Small intestine (tissue), 7 donors: ENCODE measurements at regions not wholly inside any gene's neighbourhood (a gene's known extent, or its start where the extent isn't known, plus 50 kb on each side); places are given as distances from the start of the nearest gene placed in this dataset.

Experiments
- DNase-seq, 2 donors: peaks; one replicate each; pipeline versions ENCODE4 v3.0.0 to v3.0.0-alpha.2; 2013
- FAIRE-seq: peaks from 2 replicates; lab custom pipeline; 2012; peaks lifted over from hg19 to GRCh38; lab: Jason Lieb, UNC
- H3K27ac ChIP-seq, 3 donors: one replicate each; pipeline ENCODE4 v1.5.1; 2013; ENCODE audit warnings: low read length in 2 of 3, mild to moderate bottlenecking in 2 of 3, control low read depth in 1 of 3, inconsistent platforms in 1 of 3, low read depth in 1 of 3, moderate library complexity in 1 of 3
- H3K27me3 ChIP-seq, 3 donors: one replicate each; pipeline ENCODE4 v1.6.1; 2013; ENCODE audit warnings: low read length in 3 of 3, inconsistent platforms in 1 of 3; ENCODE audit not compliant: control insufficient read depth in 3 of 3, insufficient read depth in 3 of 3
- H3K36me3 ChIP-seq, 3 donors: one replicate each; pipeline ENCODE4 v1.6.1; 2013; ENCODE audit warnings: low read length in 3 of 3, inconsistent platforms in 1 of 3, low read depth in 1 of 3, mild to moderate bottlenecking in 1 of 3, moderate library complexity in 1 of 3; ENCODE audit not compliant: control insufficient read depth in 3 of 3, insufficient read depth in 2 of 3
- H3K4me1 ChIP-seq, 3 donors: one replicate each; pipeline ENCODE4 v1.6.1; 2013; ENCODE audit warnings: low read length in 2 of 3, inconsistent platforms in 1 of 3, low read depth in 1 of 3, mild to moderate bottlenecking in 1 of 3, moderate library complexity in 1 of 3; ENCODE audit not compliant: control insufficient read depth in 3 of 3, insufficient read depth in 2 of 3
- H3K4me3 ChIP-seq, 3 donors: one replicate each; pipeline ENCODE4 v1.5.1; 2013; ENCODE audit warnings: low read length in 3 of 3, control low read depth in 1 of 3, inconsistent platforms in 1 of 3, low read depth in 1 of 3, mild to moderate bottlenecking in 1 of 3, moderate library complexity in 1 of 3
- H3K9me3 ChIP-seq, 2 donors: one replicate each; pipeline ENCODE4 v1.6.1; 2013; ENCODE audit warnings: low read depth in 1 of 2, low read length in 1 of 2; ENCODE audit not compliant: control insufficient read depth in 2 of 2, insufficient read depth in 1 of 2
- WGBS, 3 donors: extraction: QIAGEN DNeasy Blood & Tissue Kit; methylation state at CpG; one replicate each; pipeline ENCODE4 v1.1.7; 2013; 5-methylcytosine and 5-hydroxymethylcytosine counted together
- donor health status: healthy with polysubstance abuse.
- donor health status: control.
- donor health status: control.
- donor health status: Bipolar disorder and iron deficiency.
- donor health status: healthy.

DNA sequence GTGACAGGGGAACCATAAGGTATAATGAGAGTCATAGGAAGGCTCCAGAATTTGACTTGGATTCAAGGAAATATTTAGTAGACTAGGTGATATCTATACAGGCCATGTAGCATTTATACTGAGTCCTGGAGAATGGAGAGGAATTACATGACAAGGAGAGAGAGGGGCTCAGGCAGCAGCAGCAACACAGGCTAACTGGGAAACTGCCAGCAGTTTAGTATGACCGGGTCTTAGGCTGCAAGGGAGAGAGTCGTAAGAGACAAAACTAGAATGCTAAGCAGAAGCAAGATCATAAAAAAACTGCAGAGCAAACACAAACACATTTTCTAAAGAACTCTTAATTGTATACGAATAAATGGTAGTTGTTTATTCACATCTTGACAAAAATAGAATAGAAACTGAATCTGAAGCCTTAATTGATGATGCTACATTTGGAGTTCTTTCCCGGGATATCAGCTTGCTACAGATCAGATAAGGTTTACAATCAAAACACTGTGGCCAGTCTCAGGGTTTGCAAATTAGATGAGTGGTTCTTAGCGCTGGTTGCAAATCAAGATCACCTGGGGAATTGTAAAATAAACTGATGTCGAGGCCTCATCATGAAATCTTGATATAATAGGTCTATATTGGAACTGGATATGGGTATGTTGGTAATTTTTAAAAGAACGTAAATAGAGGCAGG is 480.0 kb upstream of the C9orf72 start:
- WGBS, 3 donors: 45 to 50% (median 48%) methylated on average over 7 of the region's 7 CpGs
- Histone ChIP-seq H3K4me3 (no peak overlapping the region), H3K27ac (no peak overlapping the region), H3K27me3 (no peaks in the 10 kb centered on the region), H3K9me3 (no peaks in the 10 kb centered on the region), H3K4me1 (no peaks in the 10 kb centered on the region), H3K36me3 (no peaks in the 10 kb centered on the region)
- FAIRE-seq (no peak), DNase-seq (no peak)

DNA sequence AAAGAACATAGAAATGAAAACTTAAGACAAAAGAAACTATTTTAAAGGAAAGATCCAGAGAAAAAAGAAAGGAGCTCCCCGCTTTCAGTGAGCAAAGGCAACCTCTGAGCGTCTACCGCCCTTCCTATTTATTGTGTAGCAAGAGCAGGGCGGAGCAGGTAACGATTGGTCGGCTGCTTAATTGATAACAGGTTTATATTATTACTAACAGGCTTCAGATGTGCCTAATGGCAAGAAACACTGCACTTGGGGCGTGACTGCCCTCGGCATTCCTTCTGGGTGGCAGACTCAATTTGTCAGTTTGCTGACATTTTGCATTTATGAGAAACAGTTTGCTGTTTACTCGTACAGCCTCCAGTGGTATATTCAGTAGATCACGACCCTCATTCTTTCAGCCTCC is 482.7 kb upstream of the C9orf72 start:
- no peak overlapping the region for H3K4me3 ChIP-seq
- no peaks in the 10 kb centered on the region for H3K27me3 ChIP-seq
- no peaks in the 10 kb centered on the region for H3K4me1 ChIP-seq
- H3K27ac ChIP-seq: no peak overlapping the region
- DNase-seq (no peak), FAIRE-seq (no peak)
- H3K36me3 ChIP-seq: no peaks in the 10 kb centered on the region
- no peaks in the 10 kb centered on the region for H3K9me3 ChIP-seq
- WGBS, 3 donors: 53 to 78% (median 72%) methylated on average over 10 of the region's 10 CpGs

DNA sequence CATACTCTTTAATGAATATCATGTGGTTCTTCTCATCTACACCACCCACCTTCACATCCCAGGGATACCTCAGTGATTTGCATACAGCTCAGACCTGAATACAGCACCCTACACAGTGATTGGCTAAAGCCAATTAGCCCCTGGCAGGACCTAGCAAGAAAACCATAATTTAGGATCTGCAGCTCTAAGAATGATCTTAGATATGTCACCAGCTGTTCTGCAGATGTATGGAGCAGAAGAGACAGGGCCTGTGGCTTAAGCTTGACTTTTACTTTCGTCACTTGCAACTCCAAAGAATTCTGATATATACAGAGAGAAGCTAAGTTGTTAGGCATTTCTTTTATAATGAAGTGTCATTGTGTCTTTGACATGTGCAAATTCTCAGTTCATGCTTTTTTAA is 483.2 kb upstream of the C9orf72 start:
- no peaks in the 10 kb centered on the region for H3K9me3 ChIP-seq
- no peak for FAIRE-seq
- H3K4me3 ChIP-seq: no peak overlapping the region
- no peaks in the 10 kb centered on the region for H3K36me3 ChIP-seq
- no peak overlapping the region for H3K27ac ChIP-seq
- no peaks in the 10 kb centered on the region for H3K27me3 ChIP-seq
- no peak for DNase-seq
- WGBS, 3 donors: 75 to 87% (median 85%) methylated on average over 1 of the region's 1 CpG
- no peaks in the 10 kb centered on the region for H3K4me1 ChIP-seq

DNA sequence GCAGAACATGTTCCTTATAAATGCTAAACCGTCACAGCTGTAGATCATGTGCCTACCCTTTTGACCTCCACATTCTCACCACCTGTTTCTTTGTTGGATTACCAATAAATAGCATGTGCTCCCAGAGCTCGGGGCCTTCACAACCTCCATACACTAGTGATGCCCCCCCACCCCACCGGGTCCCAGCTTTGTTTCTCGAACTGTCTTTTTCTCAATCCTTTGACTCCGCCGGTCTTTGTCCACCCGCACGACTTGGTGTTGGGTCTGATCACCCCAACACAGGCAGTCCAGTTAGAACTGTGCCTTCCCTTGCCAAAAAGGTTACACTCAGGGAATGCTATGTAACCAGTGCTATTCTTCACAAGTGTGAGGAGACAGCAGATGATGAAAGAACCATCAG is 485.9 kb upstream of the C9orf72 start:
- H3K4me3 ChIP-seq: no peak overlapping the region
- DNase-seq: no peak
- no peak for FAIRE-seq
- H3K27ac ChIP-seq: no peak overlapping the region
- H3K27me3 ChIP-seq: no peaks in the 10 kb centered on the region
- WGBS, 3 donors: 73 to 91% (median 76%) methylated on average over 8 of the region's 8 CpGs
- H3K4me1 ChIP-seq: no peaks in the 10 kb centered on the region
- H3K36me3 ChIP-seq: no peaks in the 10 kb centered on the region
- H3K9me3 ChIP-seq: no peaks in the 10 kb centered on the region

DNA sequence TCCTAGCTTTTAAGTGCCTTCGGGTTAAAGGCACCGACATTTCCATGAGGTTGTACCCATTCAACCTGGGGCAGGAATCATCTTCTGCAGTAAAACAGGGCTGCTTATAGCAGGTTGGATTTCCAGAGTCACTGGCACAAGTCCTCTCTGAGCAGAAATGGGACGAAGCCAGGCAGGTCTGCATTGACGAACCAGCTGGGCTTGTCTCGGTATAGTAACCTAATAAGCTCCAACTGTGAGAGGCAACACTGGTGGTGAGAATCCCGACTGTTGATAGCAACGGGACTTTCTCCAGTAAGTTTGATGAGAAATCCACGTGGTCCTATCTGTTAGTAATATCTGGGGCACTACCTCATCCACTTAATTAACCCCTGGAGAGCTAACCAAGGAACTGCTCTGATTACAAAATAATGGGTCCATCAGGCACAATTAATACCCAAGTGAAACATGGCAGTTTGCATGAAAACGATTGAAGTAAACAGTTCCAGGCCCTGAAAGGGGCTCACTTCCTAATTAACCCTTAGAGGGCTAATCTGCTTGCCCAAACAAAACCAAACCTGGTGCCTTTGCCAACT is 491.0 kb upstream of the C9orf72 start:
- FAIRE-seq (no peak), DNase-seq (no peak)
- no peaks in the 10 kb centered on the region for H3K9me3 ChIP-seq
- no peaks in the 10 kb centered on the region for H3K4me1 ChIP-seq
- H3K27ac ChIP-seq: no peak overlapping the region
- 65 to 68% (median 68%) methylated on average over 9 of the region's 9 CpGs for WGBS, 3 donors
- no peaks in the 10 kb centered on the region for H3K36me3 ChIP-seq
- no peaks in the 10 kb centered on the region for H3K27me3 ChIP-seq
- H3K4me3 ChIP-seq: no peak overlapping the region

DNA sequence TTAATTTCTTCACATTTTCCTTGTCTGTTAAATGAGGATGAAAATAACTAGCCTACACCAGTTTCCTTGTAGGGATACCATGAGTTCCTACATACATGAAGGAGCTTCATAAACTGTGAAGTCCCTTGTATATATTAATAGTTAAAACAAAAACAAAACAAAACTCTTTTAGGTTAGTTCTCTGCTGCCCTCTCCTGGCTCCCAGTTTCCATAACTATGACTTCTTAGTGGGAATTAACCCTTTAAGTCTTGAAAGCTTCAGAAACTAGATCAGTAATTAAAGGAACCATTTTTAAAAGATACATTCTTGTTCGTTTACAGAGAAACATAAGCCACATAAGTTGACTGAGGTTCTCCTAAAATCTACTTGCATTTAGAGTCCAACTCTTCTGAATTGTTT is 500.0 kb upstream of the C9orf72 start:
- FAIRE-seq: no peak
- Histone ChIP-seq H3K4me1 (no peaks in the 10 kb centered on the region), H3K27ac (no peak overlapping the region), H3K4me3 (no peak overlapping the region), H3K27me3 (no peaks in the 10 kb centered on the region), H3K9me3 (no peaks in the 10 kb centered on the region), H3K36me3 (no peaks in the 10 kb centered on the region)
- peak; percentile 42 to 67 for DNase-seq
- WGBS, 3 donors: 14 to 22% (median 15%) methylated on average over 1 of the region's 1 CpG

DNA sequence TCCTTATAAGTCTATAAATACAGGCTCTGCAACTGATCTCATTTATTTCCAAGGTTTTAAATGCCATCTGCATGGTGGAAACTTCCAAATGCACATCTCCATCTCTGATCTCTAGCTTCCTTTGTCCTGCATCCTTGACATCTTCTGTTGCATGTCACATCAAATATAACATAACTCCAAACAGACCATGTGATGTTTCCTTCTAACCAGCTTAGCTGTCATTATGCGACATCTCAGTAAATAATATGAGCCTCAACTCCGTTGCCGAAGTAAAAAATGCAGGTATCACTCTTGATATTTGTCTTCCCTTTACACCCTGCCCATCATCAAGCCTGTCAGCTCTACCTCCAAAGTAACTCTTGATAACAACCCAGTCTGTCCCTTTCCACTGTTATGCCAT is 506.4 kb upstream of the C9orf72 start:
- Histone ChIP-seq H3K27ac (no peak overlapping the region), H3K4me3 (no peak overlapping the region), H3K27me3 (no peaks in the 10 kb centered on the region), H3K36me3 (no peaks in the 10 kb centered on the region), H3K9me3 (no peaks in the 10 kb centered on the region), H3K4me1 (no peaks in the 10 kb centered on the region)
- 77 to 87% (median 82%) methylated on average over 3 of the region's 3 CpGs for WGBS, 3 donors
- no peak for DNase-seq
- FAIRE-seq: no peak

DNA sequence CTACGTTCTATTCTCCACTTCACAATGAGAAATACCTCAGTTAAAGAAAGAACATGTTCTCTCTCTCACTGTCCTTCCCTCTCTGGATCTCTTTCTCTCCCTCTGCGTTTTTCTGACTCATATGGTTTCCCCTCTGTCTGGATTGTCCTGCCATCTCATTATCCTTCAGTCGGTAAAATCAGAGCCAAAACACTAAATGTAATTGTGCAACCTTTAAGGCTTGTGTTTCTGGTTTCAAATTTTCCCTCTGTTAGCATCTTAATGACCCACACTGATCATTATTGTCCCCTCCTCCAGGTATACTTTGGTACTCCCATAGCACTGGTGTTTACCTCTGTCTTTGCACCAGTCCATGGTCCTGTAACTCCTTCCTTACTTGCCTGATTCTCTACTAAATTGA is 509.4 kb upstream of the C9orf72 start:
- FAIRE-seq (no peak), DNase-seq (no peak)
- Histone ChIP-seq H3K4me3 (no peak overlapping the region), H3K9me3 (no peaks in the 10 kb centered on the region), H3K36me3 (no peaks in the 10 kb centered on the region), H3K27ac (no peak overlapping the region), H3K4me1 (no peaks in the 10 kb centered on the region), H3K27me3 (no peaks in the 10 kb centered on the region)
- WGBS, 3 donors: 62 to 75% (median 72%) methylated on average over 3 of the region's 3 CpGs

DNA sequence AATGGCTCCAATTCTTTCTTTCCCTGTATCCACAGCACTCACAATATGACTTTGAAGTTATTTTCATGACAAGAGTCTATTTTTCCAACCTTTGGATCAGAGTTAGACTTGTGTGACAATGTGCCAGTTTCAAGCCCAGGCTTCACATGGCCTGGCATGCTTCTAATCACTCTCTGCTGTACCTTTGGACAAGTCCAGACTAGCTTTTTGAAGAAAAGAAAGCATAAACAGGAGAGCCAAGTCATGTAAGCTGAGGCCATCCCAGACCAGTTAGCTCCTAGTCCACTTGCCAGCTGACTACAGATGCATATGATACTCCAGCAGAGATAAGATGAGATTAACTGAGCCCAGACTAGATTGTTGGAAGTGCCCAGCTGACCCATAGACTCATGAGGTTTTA is 513.6 kb upstream of the C9orf72 start:
- DNase-seq: peak in 1 of 2 donors; percentile 4
- Histone ChIP-seq H3K4me1 (no peaks in the 10 kb centered on the region), H3K36me3 (no peaks in the 10 kb centered on the region), H3K4me3 (no peak overlapping the region), H3K27me3 (no peaks in the 10 kb centered on the region), H3K9me3 (no peaks in the 10 kb centered on the region), H3K27ac (no peak overlapping the region)
- FAIRE-seq: no peak
